ENCODE measurements at regions not wholly inside any gene's neighbourhood (a gene's known extent, or its start where the extent isn't known, plus 50 kb on each side); places are given as distances from the start of the nearest gene placed in this dataset.

DNA sequence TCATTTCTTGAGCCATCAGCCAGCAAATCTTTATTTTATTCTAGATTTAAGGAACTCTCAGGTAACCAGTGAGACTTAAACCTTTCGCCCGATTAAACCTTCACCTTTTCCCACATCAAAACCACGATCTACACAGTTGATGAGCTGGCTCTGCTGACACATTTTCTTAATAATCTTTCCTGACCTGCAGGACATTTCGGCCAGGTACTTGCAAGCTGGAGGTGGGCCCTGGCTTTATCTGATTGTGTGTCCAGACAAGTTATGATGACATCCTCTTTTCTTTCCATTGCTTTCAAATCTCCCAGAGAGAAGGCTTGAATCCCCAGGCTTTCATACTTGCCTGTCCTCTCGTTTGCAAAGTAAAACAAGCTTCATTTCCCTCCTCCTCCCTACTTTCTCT is 144.2 kb downstream of the EFNB2 start:
- TF ChIP-seq, protein P1, sequence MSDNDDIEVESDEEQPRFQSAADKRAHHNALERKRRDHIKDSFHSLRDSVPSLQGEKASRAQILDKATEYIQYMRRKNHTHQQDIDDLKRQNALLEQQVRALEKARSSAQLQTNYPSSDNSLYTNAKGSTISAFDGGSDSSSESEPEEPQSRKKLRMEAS (IDR thresholded peaks at IDR 0.05), result no peak
- TF ChIP-seq, protein P2, sequence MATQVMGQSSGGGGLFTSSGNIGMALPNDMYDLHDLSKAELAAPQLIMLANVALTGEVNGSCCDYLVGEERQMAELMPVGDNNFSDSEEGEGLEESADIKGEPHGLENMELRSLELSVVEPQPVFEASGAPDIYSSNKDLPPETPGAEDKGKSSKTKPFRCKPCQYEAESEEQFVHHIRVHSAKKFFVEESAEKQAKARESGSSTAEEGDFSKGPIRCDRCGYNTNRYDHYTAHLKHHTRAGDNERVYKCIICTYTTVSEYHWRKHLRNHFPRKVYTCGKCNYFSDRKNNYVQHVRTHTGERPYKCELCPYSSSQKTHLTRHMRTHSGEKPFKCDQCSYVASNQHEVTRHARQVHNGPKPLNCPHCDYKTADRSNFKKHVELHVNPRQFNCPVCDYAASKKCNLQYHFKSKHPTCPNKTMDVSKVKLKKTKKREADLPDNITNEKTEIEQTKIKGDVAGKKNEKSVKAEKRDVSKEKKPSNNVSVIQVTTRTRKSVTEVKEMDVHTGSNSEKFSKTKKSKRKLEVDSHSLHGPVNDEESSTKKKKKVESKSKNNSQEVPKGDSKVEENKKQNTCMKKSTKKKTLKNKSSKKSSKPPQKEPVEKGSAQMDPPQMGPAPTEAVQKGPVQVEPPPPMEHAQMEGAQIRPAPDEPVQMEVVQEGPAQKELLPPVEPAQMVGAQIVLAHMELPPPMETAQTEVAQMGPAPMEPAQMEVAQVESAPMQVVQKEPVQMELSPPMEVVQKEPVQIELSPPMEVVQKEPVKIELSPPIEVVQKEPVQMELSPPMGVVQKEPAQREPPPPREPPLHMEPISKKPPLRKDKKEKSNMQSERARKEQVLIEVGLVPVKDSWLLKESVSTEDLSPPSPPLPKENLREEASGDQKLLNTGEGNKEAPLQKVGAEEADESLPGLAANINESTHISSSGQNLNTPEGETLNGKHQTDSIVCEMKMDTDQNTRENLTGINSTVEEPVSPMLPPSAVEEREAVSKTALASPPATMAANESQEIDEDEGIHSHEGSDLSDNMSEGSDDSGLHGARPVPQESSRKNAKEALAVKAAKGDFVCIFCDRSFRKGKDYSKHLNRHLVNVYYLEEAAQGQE (IDR thresholded peaks at IDR 0.05; ENCODE audit: low read depth), result no peak
- TF ChIP-seq TEAD4 (IDR thresholded peaks at IDR 0.05) (no peak), YY1 (IDR thresholded peaks at IDR 0.05; ENCODE audit: low read depth) (no peak)
